GM12878 (cell line): ENCODE measurements at regions not wholly inside any gene's neighbourhood (a gene's known extent, or its start where the extent isn't known, plus 50 kb on each side); places are given as distances from the start of the nearest gene placed in this dataset.

ENCODE experiments used
- EGR1 ChIP-seq, 2 experiments: IDR thresholded peaks; 1 replicate in 1 of 2; 2 replicates in 1 of 2; pipeline ENCODE4 v1.6.1; 2011 to 2012; ENCODE audit warnings: low read depth in 2 of 2, low read length in 2 of 2, borderline replicate concordance in 1 of 2, mild to moderate bottlenecking in 1 of 2, moderate library complexity in 1 of 2
- ETV6 ChIP-seq, 2 experiments: fragments of 450-650 bp in 1 of 2; IDR thresholded peaks in 1 of 2; conservative IDR thresholded peaks in 1 of 2; 2 replicates each; pipeline ENCODE4 v1.6.1; 2014; ENCODE audit warnings: antibody characterized with exemption in 1 of 2, borderline replicate concordance in 1 of 2, low read depth in 1 of 2, mild to moderate bottlenecking in 1 of 2, moderate library complexity in 1 of 2
- EZH2 ChIP-seq: IDR thresholded peaks from 2 replicates; pipeline ENCODE4 v1.6.1; 2012; ENCODE audit warnings: low read depth, mild to moderate bottlenecking, control low read depth, inconsistent platforms, low read length, borderline replicate concordance; ENCODE audit not compliant: control insufficient read depth
- HDAC2 ChIP-seq: fragments of 200-600 bp; sonication (generic); IDR thresholded peaks from 2 replicates; pipeline ENCODE4 v1.6.1; 2017
- KAT2A ChIP-seq: conservative IDR thresholded peaks from 2 replicates; pipeline ENCODE4 v1.6.1; 2011; ENCODE audit warnings: low read depth, low read length; ENCODE audit not compliant: control insufficient read depth
- NFXL1 ChIP-seq: fragments of 450-650 bp; IDR thresholded peaks from 2 replicates; pipeline ENCODE4 v1.6.1; 2017; ENCODE audit warnings: antibody characterized with exemption, mild to moderate bottlenecking, borderline replicate concordance
- YY1 ChIP-seq: IDR thresholded peaks from 2 replicates; pipeline ENCODE4 v1.6.1; 2011; ENCODE audit warnings: low read depth, mild to moderate bottlenecking, low read length
- ZNF274 ChIP-seq: IDR thresholded peaks from one replicate; pipeline ENCODE4 v1.8.0; 2011; ENCODE audit not compliant: insufficient read length, insufficient read depth
- TF ChIP-seq, protein P1 (sequence below), 3 experiments: IDR thresholded peaks in 2 of 3; conservative IDR thresholded peaks in 1 of 3; 2 replicates each; pipeline ENCODE4 v1.5.1; 2011; ENCODE audit warnings: low read depth in 3 of 3, low read length in 3 of 3, mild to moderate bottlenecking in 3 of 3, control low read depth in 2 of 3, moderate library complexity in 2 of 3, inconsistent platforms in 1 of 3, mixed read lengths in 1 of 3; ENCODE audit not compliant: control insufficient read depth in 2 of 3, insufficient read depth in 1 of 3; ENCODE audit errors: extremely low read depth in 1 of 3
- TF ChIP-seq, protein P2 (sequence below): IDR thresholded peaks from 2 replicates; pipeline ENCODE4 v1.6.1; 2012; ENCODE audit warnings: mild to moderate bottlenecking, low read depth, low read length

DNA sequence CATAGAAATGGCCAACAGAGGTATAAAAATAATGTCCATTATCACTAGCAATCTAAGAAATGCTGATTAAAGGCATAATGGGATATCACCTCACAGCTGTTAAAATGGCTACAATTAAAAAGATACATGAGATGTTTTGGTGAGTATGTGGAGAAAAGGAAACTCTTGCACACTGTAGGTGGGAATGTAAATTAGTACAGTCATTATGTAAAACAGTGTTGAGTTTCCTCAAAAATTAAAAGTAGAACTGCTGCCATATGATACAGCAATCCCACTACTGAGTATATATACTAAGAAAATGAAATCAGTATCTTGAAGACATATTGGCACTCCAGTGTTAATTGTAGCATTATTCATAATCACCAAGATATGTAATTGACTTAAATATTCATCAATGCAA, 982.2 kb upstream of the EPHA6 start:
- no peak for TF ChIP-seq YY1
- TF ChIP-seq NFXL1 = no peak
- TF ChIP-seq EGR1 (IDR thresholded peaks at IDR 0.05; ENCODE audit: borderline replicate concordance in 1 of 2, low read depth in 2 of 2, low read length in 2 of 2) = no peak
- no peak for TF ChIP-seq ZNF274
- TF ChIP-seq EZH2 = no peak
- TF ChIP-seq, protein P1, sequence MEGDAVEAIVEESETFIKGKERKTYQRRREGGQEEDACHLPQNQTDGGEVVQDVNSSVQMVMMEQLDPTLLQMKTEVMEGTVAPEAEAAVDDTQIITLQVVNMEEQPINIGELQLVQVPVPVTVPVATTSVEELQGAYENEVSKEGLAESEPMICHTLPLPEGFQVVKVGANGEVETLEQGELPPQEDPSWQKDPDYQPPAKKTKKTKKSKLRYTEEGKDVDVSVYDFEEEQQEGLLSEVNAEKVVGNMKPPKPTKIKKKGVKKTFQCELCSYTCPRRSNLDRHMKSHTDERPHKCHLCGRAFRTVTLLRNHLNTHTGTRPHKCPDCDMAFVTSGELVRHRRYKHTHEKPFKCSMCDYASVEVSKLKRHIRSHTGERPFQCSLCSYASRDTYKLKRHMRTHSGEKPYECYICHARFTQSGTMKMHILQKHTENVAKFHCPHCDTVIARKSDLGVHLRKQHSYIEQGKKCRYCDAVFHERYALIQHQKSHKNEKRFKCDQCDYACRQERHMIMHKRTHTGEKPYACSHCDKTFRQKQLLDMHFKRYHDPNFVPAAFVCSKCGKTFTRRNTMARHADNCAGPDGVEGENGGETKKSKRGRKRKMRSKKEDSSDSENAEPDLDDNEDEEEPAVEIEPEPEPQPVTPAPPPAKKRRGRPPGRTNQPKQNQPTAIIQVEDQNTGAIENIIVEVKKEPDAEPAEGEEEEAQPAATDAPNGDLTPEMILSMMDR (IDR thresholded peaks at IDR 0.05 in 2 of 3, conservative IDR thresholded peaks at IDR 0.05 in 1 of 3; ENCODE audit: control insufficient read depth in 2 of 3, extremely low read depth in 1 of 3, insufficient read depth in 1 of 3, low read depth in 3 of 3, low read length in 3 of 3) = no peak
- no peak for TF ChIP-seq ETV6 (conservative IDR thresholded peaks at IDR 0.05 in 1 of 2, IDR thresholded peaks at IDR 0.05 in 1 of 2; ENCODE audit: borderline replicate concordance in 1 of 2, low read depth in 1 of 2)
- TF ChIP-seq KAT2A = no peak
- TF ChIP-seq HDAC2 = no peak
- TF ChIP-seq, protein P2, sequence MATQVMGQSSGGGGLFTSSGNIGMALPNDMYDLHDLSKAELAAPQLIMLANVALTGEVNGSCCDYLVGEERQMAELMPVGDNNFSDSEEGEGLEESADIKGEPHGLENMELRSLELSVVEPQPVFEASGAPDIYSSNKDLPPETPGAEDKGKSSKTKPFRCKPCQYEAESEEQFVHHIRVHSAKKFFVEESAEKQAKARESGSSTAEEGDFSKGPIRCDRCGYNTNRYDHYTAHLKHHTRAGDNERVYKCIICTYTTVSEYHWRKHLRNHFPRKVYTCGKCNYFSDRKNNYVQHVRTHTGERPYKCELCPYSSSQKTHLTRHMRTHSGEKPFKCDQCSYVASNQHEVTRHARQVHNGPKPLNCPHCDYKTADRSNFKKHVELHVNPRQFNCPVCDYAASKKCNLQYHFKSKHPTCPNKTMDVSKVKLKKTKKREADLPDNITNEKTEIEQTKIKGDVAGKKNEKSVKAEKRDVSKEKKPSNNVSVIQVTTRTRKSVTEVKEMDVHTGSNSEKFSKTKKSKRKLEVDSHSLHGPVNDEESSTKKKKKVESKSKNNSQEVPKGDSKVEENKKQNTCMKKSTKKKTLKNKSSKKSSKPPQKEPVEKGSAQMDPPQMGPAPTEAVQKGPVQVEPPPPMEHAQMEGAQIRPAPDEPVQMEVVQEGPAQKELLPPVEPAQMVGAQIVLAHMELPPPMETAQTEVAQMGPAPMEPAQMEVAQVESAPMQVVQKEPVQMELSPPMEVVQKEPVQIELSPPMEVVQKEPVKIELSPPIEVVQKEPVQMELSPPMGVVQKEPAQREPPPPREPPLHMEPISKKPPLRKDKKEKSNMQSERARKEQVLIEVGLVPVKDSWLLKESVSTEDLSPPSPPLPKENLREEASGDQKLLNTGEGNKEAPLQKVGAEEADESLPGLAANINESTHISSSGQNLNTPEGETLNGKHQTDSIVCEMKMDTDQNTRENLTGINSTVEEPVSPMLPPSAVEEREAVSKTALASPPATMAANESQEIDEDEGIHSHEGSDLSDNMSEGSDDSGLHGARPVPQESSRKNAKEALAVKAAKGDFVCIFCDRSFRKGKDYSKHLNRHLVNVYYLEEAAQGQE = no peak
